ENCODE measurements at regions not wholly inside any gene's neighbourhood (a gene's known extent, or its start where the extent isn't known, plus 50 kb on each side); places are given as distances from the start of the nearest gene placed in this dataset.

DNA sequence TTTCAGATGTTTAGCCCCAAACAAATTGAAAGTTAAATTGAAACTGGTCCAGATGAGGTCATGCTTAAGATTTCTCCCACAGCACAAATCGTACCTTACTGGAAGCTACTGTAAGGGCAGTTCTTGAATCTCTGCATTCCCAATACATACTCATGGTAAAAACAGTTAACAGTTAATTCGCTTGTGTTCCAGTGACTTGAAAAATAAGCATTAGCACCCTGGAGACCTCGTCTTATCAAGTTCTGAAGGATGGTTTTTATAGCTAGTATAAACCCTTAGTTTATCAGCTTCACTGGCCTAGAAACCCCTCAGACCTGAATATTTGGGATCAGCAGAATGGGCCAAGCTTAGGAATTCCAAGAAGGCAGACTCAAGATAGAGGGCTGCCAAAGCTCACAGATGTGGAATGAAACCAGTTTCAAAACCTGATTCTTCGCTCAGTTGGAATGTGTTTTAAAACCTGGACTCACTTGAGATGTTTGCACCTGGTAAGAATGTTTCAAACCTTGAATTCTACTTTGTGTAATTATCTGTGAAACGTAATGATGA lies 103.6 kb downstream of the C9orf152 start:
- no peak for TF ChIP-seq CTCF (IDR thresholded peaks at IDR 0.05)
- no peak for DNase-seq (ENCODE audit: low spot score)
- Mint-ChIP-seq H3K27ac (ENCODE audit: unreplicated experiment) (peak overlapping the region; percentile 82), H3K9me3 (ENCODE audit: low read depth) (no peaks in the 10 kb centered on the region), H3K4me3 (ENCODE audit: unreplicated experiment) (no peak overlapping the region), H3K27me3 (ENCODE audit: low read depth) (no peaks in the 10 kb centered on the region), H3K36me3 (ENCODE audit: low read depth) (no peaks in the 10 kb centered on the region), H3K4me1 (ENCODE audit: low read depth) (peaks cover 55% of the 10 kb centered on the region)

DNA sequence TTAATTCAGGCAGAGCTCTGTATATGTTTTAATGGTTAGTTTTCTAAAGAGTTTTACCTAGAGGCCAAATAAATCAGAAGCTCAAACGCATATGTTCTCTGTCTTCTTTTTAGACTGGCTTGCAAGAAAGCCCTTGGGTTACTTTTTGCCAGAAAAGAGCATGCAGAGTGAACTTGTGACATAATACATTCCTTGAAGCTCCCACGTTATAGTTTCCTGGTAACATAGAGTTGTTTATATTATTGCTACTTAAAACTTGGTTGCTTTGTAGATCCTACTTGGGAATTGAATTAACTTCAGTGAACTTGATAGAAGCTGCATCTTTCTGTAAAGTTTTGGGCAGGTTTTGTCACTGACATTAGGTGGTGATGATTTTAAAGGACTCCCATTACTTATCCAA lies 102.9 kb downstream of the C9orf152 start:
- no peaks in the 10 kb centered on the region for H3K9me3 Mint-ChIP-seq (ENCODE audit: low read depth)
- no peaks in the 10 kb centered on the region for H3K36me3 Mint-ChIP-seq (ENCODE audit: low read depth)
- TF ChIP-seq CTCF (IDR thresholded peaks at IDR 0.05): no peak
- no peak for DNase-seq (ENCODE audit: low spot score)
- H3K27me3 Mint-ChIP-seq (ENCODE audit: low read depth): no peaks in the 10 kb centered on the region
- peaks cover 54% of the 10 kb centered on the region for H3K4me1 Mint-ChIP-seq (ENCODE audit: low read depth)
- H3K27ac Mint-ChIP-seq (ENCODE audit: unreplicated experiment): peak overlapping the region; percentile 82
- no peak overlapping the region for H3K4me3 Mint-ChIP-seq (ENCODE audit: unreplicated experiment)

DNA sequence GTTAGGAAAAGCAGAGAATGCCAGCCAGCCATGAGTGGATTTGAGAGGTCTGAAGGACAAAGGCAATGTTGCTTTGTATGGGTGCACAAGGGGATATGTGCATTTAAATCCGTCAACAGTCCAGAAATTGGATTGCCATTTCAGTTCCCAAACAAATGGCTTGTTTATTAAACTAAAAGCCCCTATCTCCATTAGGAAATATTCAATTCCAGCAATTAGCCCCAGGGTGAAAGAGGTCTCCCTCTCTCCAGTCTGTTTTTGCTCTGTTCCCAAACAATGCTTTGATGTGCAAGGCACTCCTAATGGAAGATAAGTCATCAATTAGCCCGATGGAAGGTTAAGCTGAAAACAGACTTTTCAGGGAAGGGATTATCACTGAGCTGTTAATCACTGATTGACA lies 101.3 kb downstream of the C9orf152 start:
- no peak for DNase-seq (ENCODE audit: low spot score)
- TF ChIP-seq CTCF (IDR thresholded peaks at IDR 0.05): no peak
- Mint-ChIP-seq H3K9me3 (ENCODE audit: low read depth) (no peaks in the 10 kb centered on the region), H3K27me3 (ENCODE audit: low read depth) (no peaks in the 10 kb centered on the region), H3K27ac (ENCODE audit: unreplicated experiment) (peak overlapping the region; percentile 74), H3K4me3 (ENCODE audit: unreplicated experiment) (no peak overlapping the region), H3K4me1 (ENCODE audit: low read depth) (peaks cover 50% of the 10 kb centered on the region), H3K36me3 (ENCODE audit: low read depth) (no peaks in the 10 kb centered on the region)

GRCh38 chr9:110109333-110110092 lies 98.4 kb downstream of the C9orf152 start:
- no peaks in the 10 kb centered on the region for H3K27me3 Mint-ChIP-seq (ENCODE audit: low read depth)
- DNase-seq (ENCODE audit: low spot score): no peak

DNA sequence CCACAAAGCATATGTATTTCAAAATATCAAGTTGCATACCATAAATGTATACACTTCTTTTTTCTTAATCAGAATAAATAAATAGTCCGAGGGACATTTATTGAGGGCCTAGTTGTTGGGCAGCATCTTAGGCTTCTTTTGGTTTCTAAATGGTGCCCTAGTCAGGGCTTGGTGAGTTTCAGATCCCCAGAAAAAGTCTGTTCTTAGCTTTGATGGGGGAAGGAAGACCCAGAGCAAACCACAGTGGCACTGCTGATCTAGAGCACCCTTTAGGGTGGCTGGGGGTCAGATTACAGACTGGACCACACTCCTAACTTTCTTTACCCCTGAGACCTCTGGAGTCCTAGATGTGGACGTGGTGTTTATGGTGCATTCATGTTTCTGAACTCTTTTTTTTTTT lies 97.8 kb downstream of the C9orf152 start:
- H3K9me3 Mint-ChIP-seq (ENCODE audit: low read depth): no peaks in the 10 kb centered on the region
- H3K27me3 Mint-ChIP-seq (ENCODE audit: low read depth): no peaks in the 10 kb centered on the region
- H3K36me3 Mint-ChIP-seq (ENCODE audit: low read depth): no peaks in the 10 kb centered on the region
- peaks cover 34% of the 10 kb centered on the region for H3K4me1 Mint-ChIP-seq (ENCODE audit: low read depth)
- no peak overlapping the region for H3K4me3 Mint-ChIP-seq (ENCODE audit: unreplicated experiment)
- DNase-seq (ENCODE audit: low spot score): no peak
- H3K27ac Mint-ChIP-seq (ENCODE audit: unreplicated experiment): peak overlapping the region; percentile 32
- no peak for TF ChIP-seq CTCF (IDR thresholded peaks at IDR 0.05)

More at GRCh38 chr9:110109333-110110092, 98.4 kb downstream of the C9orf152 start:
- Mint-ChIP-seq H3K36me3 (ENCODE audit: low read depth) (no peaks in the 10 kb centered on the region), H3K4me1 (ENCODE audit: low read depth) (peaks cover 34% of the 10 kb centered on the region), H3K27ac (ENCODE audit: unreplicated experiment) (peak overlapping the region; percentile 51), H3K4me3 (ENCODE audit: unreplicated experiment) (no peak overlapping the region), H3K9me3 (ENCODE audit: low read depth) (no peaks in the 10 kb centered on the region)
- no peak for TF ChIP-seq CTCF (IDR thresholded peaks at IDR 0.05)
